ENCODE measurements at regions not wholly inside any gene's neighbourhood (a gene's known extent, or its start where the extent isn't known, plus 50 kb on each side); places are given as distances from the start of the nearest gene placed in this dataset.

DNA sequence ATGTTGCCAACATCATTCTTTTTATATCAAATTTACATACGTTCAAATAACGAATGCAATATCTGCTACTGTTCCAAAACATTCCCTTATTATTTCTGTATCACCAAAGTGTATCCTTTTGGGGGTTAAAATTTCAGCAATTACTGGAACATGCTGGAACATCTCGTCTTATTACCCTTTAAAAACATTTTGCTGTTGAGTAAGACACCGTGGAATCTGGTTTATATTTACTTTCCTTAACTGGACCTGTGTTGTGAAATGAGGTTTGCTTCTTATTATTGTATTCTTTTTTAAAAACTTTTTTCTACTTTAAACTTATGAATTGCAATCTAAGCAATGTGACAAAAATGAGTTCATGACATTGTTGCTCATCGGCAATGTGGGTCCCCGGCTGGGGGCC lies 87.4 kb upstream of the PTPRM start:
- DNase-seq (ENCODE audit: low spot score in 2 of 2), result no peak
- Mint-ChIP-seq H3K4me1 (no peaks in the 10 kb centered on the region), H3K27ac (no peak overlapping the region), H3K36me3 (no peaks in the 10 kb centered on the region), H3K4me3 (no peak overlapping the region), H3K9me3 (peaks cover 5% of the 10 kb centered on the region)
- no peak for ATAC-seq

DNA sequence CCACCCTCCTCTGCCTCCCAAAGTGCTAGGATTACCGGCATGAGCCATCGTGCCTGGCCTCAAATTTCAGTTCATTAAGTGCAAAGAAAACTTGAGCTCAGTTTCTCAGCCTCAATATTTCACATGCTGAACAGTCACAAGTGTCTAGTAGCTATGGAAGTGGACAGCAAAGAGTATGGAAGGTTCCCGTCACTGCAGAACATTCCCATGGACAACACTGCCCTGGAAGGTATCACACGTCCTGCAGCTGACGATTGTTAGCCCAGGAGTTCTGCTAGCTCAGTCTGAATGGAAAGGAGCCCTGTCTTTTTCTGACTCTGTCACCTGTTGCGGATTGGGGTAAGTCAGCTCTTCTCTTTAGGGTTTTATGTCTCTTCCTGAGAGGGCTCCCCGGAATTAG lies 86.2 kb upstream of the PTPRM start:
- Mint-ChIP-seq H3K9me3 (peaks cover 2% of the 10 kb centered on the region), H3K36me3 (no peaks in the 10 kb centered on the region), H3K4me1 (no peaks in the 10 kb centered on the region), H3K27ac (no peak overlapping the region), H3K4me3 (no peak overlapping the region)
- DNase-seq (ENCODE audit: low spot score in 2 of 2) (no peak), ATAC-seq (no peak)

DNA sequence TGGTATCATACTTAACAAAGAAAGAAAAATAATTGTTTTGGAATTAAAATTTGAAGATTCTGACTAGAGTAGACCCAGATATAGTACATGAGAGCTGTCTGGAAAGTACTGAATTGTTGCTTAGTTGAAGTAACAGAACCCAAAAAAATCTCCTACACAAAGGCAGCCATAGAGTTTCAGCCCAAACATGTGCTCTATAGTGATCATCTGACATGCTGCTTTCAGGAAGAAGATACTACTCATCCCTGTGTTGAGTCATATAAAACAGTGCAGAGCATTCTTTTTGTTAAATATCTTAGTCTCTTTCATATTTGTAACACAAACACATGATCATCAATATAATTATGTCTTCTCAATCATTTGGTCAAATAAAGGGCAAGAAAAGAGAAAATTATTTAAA lies 84.8 kb upstream of the PTPRM start:
- no peak for ATAC-seq
- Mint-ChIP-seq H3K4me1 (no peaks in the 10 kb centered on the region), H3K9me3 (peaks cover 2% of the 10 kb centered on the region), H3K36me3 (no peaks in the 10 kb centered on the region), H3K27ac (no peak overlapping the region), H3K4me3 (no peak overlapping the region)
- no peak for DNase-seq (ENCODE audit: low spot score in 2 of 2)

DNA sequence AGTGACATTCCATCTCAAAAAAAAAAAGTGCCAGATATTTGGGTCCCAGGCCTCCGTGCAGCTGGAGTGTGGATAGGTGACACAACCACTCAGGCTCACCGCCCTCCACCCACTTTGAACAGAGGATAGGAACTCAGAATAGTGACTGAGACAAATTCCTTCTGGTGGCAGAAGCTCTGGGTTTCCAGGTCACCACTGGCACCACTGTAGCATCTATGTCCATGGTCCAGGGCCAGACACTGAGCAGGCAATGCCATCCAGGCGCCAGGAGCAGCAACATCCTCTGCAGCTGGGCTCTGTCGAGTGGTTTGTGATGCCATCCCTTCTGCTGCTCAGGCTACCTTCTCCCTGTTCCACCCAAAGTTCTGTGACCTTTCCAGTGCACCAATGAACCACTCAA lies 81.5 kb upstream of the PTPRM start:
- no peak overlapping the region for H3K4me3 Mint-ChIP-seq
- no peaks in the 10 kb centered on the region for H3K4me1 Mint-ChIP-seq
- H3K9me3 Mint-ChIP-seq, result peaks cover 10% of the 10 kb centered on the region
- ATAC-seq (no peak), DNase-seq (ENCODE audit: low spot score in 2 of 2) (no peak)
- no peak overlapping the region for H3K27ac Mint-ChIP-seq
- H3K36me3 Mint-ChIP-seq, result no peaks in the 10 kb centered on the region

DNA sequence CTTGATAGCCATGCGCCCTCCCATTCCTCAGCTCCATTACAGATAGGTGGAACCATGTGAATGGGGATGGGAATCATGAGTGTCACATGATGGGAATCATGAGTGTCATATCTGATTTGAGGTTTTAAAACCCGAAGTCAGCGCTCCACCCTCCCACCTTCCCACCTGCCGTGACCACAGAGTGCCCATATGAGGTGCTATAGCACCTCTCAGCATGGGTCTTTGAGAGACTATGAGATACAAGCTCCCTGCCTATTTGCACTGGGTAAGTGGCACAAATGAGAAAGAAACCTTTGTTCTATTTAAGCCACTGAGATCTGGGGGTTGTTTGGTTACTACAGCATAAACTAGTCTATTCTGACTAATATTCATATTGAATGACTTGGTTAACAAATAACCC lies 78.5 kb upstream of the PTPRM start:
- ATAC-seq, result no peak
- Mint-ChIP-seq H3K36me3 (no peaks in the 10 kb centered on the region), H3K4me3 (no peak overlapping the region), H3K27ac (no peak overlapping the region), H3K4me1 (no peaks in the 10 kb centered on the region), H3K9me3 (peaks cover 14% of the 10 kb centered on the region)
- DNase-seq (ENCODE audit: low spot score in 2 of 2), result no peak

DNA sequence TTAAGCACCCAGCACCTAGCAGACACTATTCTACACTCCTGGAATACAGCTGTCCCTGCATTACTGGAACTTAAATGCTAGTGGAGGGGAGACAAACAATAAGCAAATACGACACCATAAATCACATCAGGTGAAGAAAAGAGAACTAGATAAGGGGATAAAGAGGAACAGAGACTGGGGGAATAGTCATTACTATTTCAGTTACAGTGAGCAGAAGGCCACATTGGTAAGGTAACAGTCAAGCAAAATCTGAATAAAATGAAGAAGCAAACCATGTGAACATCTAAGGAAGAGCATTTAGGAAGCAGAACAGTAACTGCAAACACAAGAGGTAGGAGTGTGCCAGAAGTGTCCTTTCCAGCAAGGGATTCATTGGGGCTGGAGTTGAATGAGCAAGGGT lies 77.0 kb upstream of the PTPRM start:
- H3K36me3 Mint-ChIP-seq, result no peaks in the 10 kb centered on the region
- DNase-seq (ENCODE audit: low spot score in 2 of 2) (no peak), ATAC-seq (no peak)
- H3K9me3 Mint-ChIP-seq, result peaks cover 14% of the 10 kb centered on the region
- H3K4me1 Mint-ChIP-seq, result no peaks in the 10 kb centered on the region
- H3K27ac Mint-ChIP-seq, result no peak overlapping the region
- no peak overlapping the region for H3K4me3 Mint-ChIP-seq

DNA sequence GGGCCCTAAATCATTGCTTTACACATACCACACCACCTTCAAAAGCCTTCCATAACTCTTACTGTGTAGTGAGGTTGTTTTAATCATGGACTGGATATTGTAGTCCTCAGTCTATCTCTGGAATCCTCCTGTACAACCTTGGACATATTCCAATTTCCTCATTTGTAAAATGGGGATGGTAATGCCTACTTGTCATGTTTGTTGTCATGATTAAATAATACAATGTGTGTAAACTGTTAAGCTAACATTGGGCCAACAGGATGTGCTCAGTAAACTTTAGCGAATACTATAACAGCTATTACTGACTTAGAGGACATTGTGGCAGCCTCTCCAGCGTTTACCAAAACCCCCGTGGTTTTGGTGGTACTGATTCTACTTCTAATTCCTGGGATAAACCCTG lies 74.7 kb upstream of the PTPRM start:
- ATAC-seq, result no peak

DNA sequence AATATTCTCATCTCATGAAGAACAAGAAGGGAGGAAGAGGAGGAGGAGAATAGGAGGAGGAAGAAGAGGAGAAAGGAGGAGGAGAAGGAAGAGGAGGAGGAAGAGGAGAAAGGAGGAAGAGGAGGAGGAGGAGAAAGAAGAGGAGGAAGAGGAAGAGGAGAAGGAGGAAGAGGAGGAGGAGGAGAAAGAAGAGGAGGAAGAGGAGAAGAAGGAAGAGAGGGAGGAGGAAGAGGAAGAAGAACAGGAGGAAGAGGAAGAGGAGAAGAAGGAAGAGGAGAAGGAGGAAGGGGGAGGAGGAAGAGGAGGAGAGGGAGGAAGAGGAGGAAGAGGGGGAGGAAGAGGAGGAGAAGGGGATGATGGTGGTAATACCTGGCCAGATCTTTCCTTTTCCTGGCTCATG lies 70.0 kb upstream of the PTPRM start:
- Mint-ChIP-seq H3K27ac (no peak overlapping the region), H3K36me3 (no peaks in the 10 kb centered on the region), H3K9me3 (peaks cover 4% of the 10 kb centered on the region), H3K4me3 (no peak overlapping the region), H3K4me1 (no peaks in the 10 kb centered on the region)
- DNase-seq (ENCODE audit: low spot score in 2 of 2), result no peak
- ATAC-seq, result no peak

More for the DNA sequence above, 74.7 kb upstream of the PTPRM start:
- H3K4me1 Mint-ChIP-seq, result no peaks in the 10 kb centered on the region
- H3K9me3 Mint-ChIP-seq, result peaks cover 16% of the 10 kb centered on the region
- no peak overlapping the region for H3K27ac Mint-ChIP-seq
- no peak overlapping the region for H3K4me3 Mint-ChIP-seq
- no peaks in the 10 kb centered on the region for H3K36me3 Mint-ChIP-seq
- no peak for DNase-seq (ENCODE audit: low spot score in 2 of 2)

DNA sequence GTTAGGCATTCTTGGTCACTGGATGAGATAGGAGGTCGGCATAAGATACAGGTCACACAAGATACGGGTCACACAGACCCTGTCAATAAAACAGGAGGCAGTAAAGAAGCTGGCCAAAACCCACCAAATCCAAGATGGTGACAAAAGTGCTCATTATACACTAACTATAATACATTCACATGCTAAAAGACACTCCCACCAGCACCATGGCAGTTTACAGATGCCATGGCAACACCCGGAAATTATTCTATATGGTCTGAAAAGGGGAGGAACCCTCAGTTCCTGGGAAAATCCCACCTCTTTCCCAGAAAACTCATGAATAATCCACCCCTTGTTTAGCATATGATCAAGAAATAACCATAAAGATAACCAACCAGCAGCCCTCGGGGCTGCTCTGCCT lies 56.0 kb upstream of the PTPRM start:
- Mint-ChIP-seq H3K4me3 (no peak overlapping the region), H3K36me3 (no peaks in the 10 kb centered on the region), H3K27ac (no peak overlapping the region), H3K9me3 (peaks cover 13% of the 10 kb centered on the region), H3K4me1 (no peaks in the 10 kb centered on the region)
- DNase-seq (ENCODE audit: low spot score in 2 of 2), result no peak
- no peak for ATAC-seq

DNA sequence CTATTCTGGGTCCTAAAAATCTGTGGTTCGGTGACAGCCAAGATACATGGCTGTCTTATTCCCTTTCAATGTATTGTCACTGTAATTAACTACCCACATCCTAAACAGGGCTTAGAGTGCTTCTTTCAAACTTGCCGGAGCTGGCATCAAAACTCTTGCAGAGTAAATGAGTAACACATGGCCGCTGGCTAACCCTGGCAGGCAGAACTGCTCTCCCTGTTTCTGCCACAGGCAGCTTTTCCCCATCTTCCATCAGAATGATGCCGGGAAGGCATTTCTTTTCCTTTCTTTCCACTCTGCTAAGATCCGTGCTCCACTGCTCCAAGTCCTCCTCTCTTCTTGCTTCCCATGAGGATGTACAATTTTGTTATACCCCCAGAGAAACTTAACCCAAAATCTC lies 54.8 kb upstream of the PTPRM start:
- peaks cover 13% of the 10 kb centered on the region for H3K9me3 Mint-ChIP-seq
- H3K4me3 Mint-ChIP-seq, result no peak overlapping the region
- H3K4me1 Mint-ChIP-seq, result no peaks in the 10 kb centered on the region
- no peak overlapping the region for H3K27ac Mint-ChIP-seq
- ATAC-seq (no peak), DNase-seq (ENCODE audit: low spot score in 2 of 2) (no peak)
- no peaks in the 10 kb centered on the region for H3K36me3 Mint-ChIP-seq

DNA sequence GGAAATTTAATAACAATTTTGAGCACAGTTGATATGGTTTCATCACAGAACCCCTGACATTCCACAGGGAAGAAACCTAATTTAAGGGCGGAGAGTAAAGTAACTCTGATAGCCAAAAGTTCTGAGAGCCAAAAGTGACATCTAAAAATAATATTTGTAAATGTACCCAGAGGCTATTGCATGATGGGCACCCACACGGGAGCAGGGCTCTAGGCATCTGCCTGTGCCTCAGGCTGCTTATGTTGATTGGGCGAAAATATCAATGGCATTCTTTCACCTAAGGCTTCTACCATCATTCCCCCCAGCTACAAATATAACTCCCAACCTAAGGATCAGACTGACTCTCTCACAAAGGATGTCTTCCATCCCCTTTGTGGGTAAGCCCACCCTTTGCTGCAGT lies 54.1 kb upstream of the PTPRM start:
- no peaks in the 10 kb centered on the region for H3K36me3 Mint-ChIP-seq
- no peak overlapping the region for H3K27ac Mint-ChIP-seq

DNA sequence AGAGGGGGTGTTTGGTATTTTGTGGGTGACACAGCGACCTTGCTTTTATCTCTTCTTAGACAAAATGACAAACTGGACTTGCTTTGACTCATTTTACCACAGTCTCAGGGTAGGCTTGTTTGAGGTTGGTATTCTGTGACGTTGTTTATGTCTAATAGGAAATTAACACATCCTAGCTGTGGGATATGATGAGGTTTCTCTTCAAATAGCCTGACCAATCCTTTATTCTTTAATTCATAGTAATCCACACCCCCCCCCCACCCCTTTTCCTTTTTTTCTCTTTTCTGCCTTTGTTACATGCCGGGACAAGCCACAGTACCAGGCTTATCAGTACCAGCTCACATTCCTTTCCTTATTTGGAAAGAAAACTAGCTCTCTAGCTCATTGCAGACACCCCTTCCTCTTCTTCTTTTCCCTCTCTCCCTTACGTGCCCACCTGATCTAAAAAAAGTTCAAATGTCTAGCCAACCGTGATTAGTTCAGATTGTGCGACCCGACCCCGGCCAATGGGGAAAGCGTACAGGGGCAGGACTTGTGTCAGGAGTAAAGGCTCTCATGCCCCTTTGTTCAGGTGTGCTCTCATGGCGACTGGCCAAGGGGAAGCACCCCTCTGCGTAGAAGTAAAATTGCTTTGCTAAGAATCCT lies 52.2 kb upstream of the PTPRM start:
- H3K9me3 Mint-ChIP-seq, result peaks cover 10% of the 10 kb centered on the region

More for the DNA sequence above, 54.1 kb upstream of the PTPRM start:
- DNase-seq (ENCODE audit: low spot score in 2 of 2) (no peak), ATAC-seq (no peak)
- Mint-ChIP-seq H3K4me3 (no peak overlapping the region), H3K4me1 (no peaks in the 10 kb centered on the region), H3K9me3 (peaks cover 13% of the 10 kb centered on the region)

DNA sequence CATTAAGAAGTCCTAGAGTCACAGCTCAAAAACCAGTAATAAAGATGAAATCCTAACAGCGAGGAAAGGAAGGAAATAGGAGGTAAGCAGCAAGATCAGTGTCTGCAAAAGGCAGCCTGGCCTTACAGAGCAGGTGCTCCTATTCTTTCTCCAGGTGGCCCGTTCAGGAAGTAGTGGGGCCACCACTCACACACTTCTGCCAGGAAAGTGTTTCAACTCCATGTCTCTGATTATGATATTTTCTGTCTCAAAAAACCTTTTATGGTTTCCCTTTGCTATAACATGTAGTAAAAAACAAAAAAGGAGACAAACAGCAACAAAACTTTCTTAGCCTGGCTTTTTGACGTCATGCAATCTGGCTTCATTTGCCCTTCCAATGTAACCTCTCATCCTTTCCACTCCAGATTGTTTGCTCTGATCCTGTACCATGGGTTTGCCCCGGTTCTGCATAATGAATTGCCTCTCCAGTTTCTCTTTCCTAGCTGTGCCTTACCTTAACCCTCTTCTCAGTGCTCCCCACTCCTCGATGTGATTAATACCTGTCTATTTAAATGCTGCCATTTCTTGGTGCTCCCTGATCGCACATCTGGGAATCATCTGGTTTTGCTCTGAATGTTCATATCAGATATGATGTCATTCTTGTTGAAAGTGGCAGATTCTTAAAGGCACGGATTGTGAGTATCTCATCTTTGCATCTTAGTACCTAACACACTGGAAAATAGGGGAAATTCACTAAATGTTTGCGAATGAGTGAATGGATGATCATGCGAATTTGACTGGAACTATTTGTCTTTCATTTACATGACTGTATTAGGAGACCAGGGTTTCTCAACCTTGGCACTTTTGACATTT lies 50.6 kb upstream of the PTPRM start:
- no peaks in the 10 kb centered on the region for H3K4me1 Mint-ChIP-seq
- H3K27ac Mint-ChIP-seq, result no peak overlapping the region
- H3K4me3 Mint-ChIP-seq, result no peak overlapping the region
- ATAC-seq (no peak), DNase-seq (ENCODE audit: low spot score in 2 of 2) (no peak)
- peaks cover 6% of the 10 kb centered on the region for H3K9me3 Mint-ChIP-seq
- H3K36me3 Mint-ChIP-seq, result no peaks in the 10 kb centered on the region

More for the DNA sequence above, 52.2 kb upstream of the PTPRM start:
- DNase-seq (ENCODE audit: low spot score in 2 of 2) (no peak), ATAC-seq (no peak)
- Mint-ChIP-seq H3K36me3 (no peaks in the 10 kb centered on the region), H3K4me1 (no peaks in the 10 kb centered on the region), H3K4me3 (no peak overlapping the region), H3K27ac (no peak overlapping the region)
